Transverse colon (tissue), 4 donors: ENCODE measurements at regions not wholly inside any gene's neighbourhood (a gene's known extent, or its start where the extent isn't known, plus 50 kb on each side); places are given as distances from the start of the nearest gene placed in this dataset.

Experiments used
- DNase-seq: peaks from one replicate; pipeline ENCODE4 v3.0.0-alpha.2; 2019
- H3K27ac ChIP-seq, 4 donors: fragments of 200-600 bp; sonication (generic); 2 replicates each; pipeline ENCODE4 v1.5.1; 2016 to 2018; ENCODE audit warnings: inconsistent platforms in 4 of 4
- H3K27me3 ChIP-seq: fragments of 200-600 bp; sonication (generic); 2 replicates; pipeline ENCODE4 v1.5.1; 2017; ENCODE audit warnings: inconsistent platforms
- H3K36me3 ChIP-seq, 4 donors: fragments of 200-600 bp; sonication (generic); 2 replicates each; pipeline ENCODE4 v1.5.1; 2017 to 2019; ENCODE audit warnings: inconsistent platforms in 4 of 4
- H3K4me1 ChIP-seq, 4 donors: fragments of 200-600 bp; sonication (generic); 2 replicates each; pipeline ENCODE4 v1.5.1; 2017 to 2020; ENCODE audit warnings: inconsistent platforms in 4 of 4
- H3K4me3 ChIP-seq, 4 donors: fragments of 200-600 bp; sonication (generic); 1 replicate in 1 of 4; 2 replicates in 3 of 4; pipeline versions ENCODE4 v1.5.1 to v1.6.1; 2017 to 2019; ENCODE audit warnings: inconsistent platforms in 4 of 4
- H3K9me3 ChIP-seq, 2 donors: fragments of 200-600 bp; sonication (generic); 2 replicates each; pipeline ENCODE4 v1.5.1; 2017 to 2019; ENCODE audit warnings: inconsistent platforms in 2 of 2
- CTCF ChIP-seq, 5 experiments: fragments of 200-600 bp in 3 of 5; fragments of 450-650 bp in 2 of 5; sonication (generic) in 3 of 5; IDR thresholded peaks; 1 replicate in 2 of 5; 2 replicates in 3 of 5; pipeline ENCODE4 v1.5.1; 2016 to 2017; ENCODE audit warnings: antibody characterized with exemption in 5 of 5, inconsistent platforms in 3 of 5, mild to moderate bottlenecking in 2 of 5, moderate library complexity in 1 of 5
- EP300 ChIP-seq: sonication (generic); formaldehyde crosslinking; IDR thresholded peaks from one replicate; pipeline ENCODE4 v1.6.1; 2017; ENCODE audit warnings: antibody characterized with exemption, low read depth
- POLR2A ChIP-seq: fragments of 450-650 bp; IDR thresholded peaks from one replicate; pipeline ENCODE4 v1.6.1; 2016; ENCODE audit warnings: antibody characterized with exemption, mild to moderate bottlenecking, moderate library complexity
- POLR2AphosphoS5 ChIP-seq, 3 donors: sonication (generic); formaldehyde crosslinking; IDR thresholded peaks; one replicate each; pipeline ENCODE4 v1.6.1; 2016; ENCODE audit warnings: antibody characterized with exemption in 3 of 3
- WGBS, 2 donors: methylation state at CpG; one replicate each; pipeline ENCODE4 v1.1.5; 2018; ENCODE audit warnings: low coverage in 1 of 2; 5-methylcytosine and 5-hydroxymethylcytosine counted together
- in situ Hi-C, 4 donors: fragments of 200-750 bp; cut with MboI; loops; one replicate each; pipeline versions ENCODE4 v1.15.0 to v1.15.1; 2017; ENCODE audit warnings: low sequenced_read_pairs in 3 of 4, low pct_ligation_motif_present in 1 of 4, low pct_unique_long_range_greater_than_20kb in 1 of 4
- intact Hi-C: fragments of 100-400 bp; cut with DNase I; formaldehyde crosslinking; loops from one replicate; pipeline ENCODE4 v1.15.1; 2023; ENCODE audit warnings: low total_unique reads

DNA sequence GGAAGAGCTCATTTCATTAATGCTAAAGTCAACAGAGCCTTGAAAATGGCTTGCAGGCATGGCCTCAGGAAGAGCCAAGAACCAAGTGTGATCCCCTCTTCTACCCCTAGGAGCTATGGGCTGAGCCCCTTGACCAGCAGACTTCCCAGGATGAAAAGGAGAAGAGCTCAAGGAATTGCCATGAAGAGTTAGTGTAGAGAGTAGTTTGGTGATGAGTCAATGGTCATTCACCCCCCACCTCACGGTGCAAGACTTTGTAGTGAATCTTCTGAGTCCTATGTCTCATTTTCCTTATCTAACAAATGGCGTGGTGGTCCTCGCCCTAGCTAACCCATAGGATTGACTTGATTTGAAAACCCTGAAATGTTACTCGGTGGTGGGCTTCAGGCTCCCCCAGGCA, 422.4 kb upstream of the CADM1 start:
- 92 to 99% methylated on average over 2 to 4 of the region's 4 CpGs for WGBS, 2 donors
- intact Hi-C loops = no loop called here
- H3K4me3 ChIP-seq = no peak overlapping the region
- no peak for DNase-seq
- no peak for TF ChIP-seq CTCF (IDR thresholded peaks at IDR 0.05)
- TF ChIP-seq POLR2A = no peak
- TF ChIP-seq EP300 = no peak
- no peak for TF ChIP-seq POLR2AphosphoS5 (IDR thresholded peaks at IDR 0.05)
- in situ Hi-C loops = no loop called here
- H3K36me3 ChIP-seq = no peaks in the 10 kb centered on the region
- peaks cover 0 to 13% (median 2%) of the 10 kb centered on the region in 4 donors for H3K4me1 ChIP-seq
- H3K9me3 ChIP-seq = no peaks in the 10 kb centered on the region
- H3K27me3 ChIP-seq = no peaks in the 10 kb centered on the region
- H3K27ac ChIP-seq = no peak overlapping the region

GRCh38 chr11:115926138-115926537, 421.9 kb upstream of the CADM1 start:
- Histone ChIP-seq H3K4me1 (peaks cover 0 to 13% (median 2%) of the 10 kb centered on the region in 4 donors), H3K27me3 (no peaks in the 10 kb centered on the region), H3K4me3 (no peak overlapping the region), H3K9me3 (no peaks in the 10 kb centered on the region), H3K27ac (no peak overlapping the region), H3K36me3 (no peaks in the 10 kb centered on the region)
- in situ Hi-C loops = no loop called here
- DNase-seq = no peak
- intact Hi-C loops = no loop called here
- WGBS, 2 donors = 67 to 90% methylated on average over 5 of the region's 5 CpGs
- TF ChIP-seq POLR2A = no peak

DNA sequence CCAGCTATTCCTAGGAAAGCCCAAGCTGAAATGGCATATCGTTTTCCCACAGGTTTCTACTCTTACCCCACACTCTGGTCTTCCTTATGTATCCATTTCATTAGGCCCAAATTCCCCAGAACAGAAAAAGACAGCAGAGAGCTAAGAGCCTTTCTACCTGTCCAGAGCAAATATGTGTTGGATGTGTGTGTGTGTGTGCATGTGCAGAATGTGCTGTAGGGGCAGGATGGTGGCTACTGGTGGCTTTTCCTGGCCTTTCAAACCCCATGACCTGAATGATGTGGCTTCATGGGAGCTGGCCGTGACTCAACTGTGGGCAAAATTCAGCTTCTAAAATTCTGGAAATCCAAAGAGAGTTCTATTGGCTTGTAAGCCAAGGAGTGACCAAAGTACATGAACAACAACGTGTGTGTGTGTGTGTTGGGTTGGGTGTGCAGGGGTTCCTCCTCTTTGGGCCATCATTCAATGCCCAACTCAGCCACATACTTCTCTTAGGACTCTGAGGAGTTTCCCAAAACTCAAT, 421.4 kb upstream of the CADM1 start:
- peaks cover 0 to 9% (median 2%) of the 10 kb centered on the region in 4 donors for H3K4me1 ChIP-seq
- H3K4me3 ChIP-seq = no peak overlapping the region
- DNase-seq = no peak
- no peaks in the 10 kb centered on the region for H3K36me3 ChIP-seq
- no peak overlapping the region for H3K27ac ChIP-seq
- WGBS, 2 donors = 80 to 88% methylated on average over 2 to 3 of the region's 3 CpGs
- TF ChIP-seq POLR2A (no peak), CTCF (IDR thresholded peaks at IDR 0.05) (no peak), EP300 (no peak), POLR2AphosphoS5 (IDR thresholded peaks at IDR 0.05) (no peak)
- intact Hi-C loops (no loop called here), in situ Hi-C loops (no loop called here)
- H3K9me3 ChIP-seq = no peaks in the 10 kb centered on the region
- H3K27me3 ChIP-seq = no peaks in the 10 kb centered on the region

DNA sequence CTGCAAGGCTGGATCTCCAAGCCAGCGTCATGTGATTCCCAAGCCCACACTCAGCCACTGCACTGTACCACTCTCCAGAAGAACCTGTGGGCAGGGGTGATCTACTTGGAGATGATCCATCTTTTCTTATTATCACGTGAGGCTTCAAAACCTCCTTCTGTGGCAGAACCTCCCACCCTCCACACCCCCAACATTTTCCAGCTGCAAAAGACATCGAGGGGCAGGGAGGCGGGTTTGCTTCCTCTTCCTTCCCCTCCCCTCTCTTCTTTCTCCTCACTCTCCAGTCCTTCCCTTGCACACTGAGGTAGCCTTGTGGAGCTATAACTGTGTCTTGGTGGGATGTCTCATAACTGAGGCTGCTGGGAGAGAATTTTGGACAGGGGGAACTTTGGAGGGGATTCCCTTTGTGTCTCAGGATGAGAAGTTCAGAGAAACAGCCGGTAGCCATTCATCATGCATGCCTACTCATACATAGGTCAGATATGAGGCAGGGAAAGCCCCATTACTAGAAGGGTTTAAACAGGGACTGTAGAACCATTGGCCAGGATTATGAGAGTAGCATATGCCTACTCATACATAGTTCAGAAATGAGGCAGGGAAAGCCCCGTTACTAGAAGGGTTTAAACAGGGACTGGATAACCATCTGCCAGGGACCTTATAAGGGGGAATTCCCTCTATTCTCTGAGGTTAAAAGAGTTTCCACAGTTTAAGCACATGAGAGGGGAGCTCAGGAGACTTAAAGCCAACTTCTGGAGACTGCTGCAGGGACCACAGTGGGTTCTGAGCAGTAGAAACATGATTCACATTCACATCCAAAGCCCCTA, 420.7 kb upstream of the CADM1 start:
- Histone ChIP-seq H3K4me1 (peaks cover 0 to 5% (median under 1%) of the 10 kb centered on the region in 4 donors), H3K9me3 (no peaks in the 10 kb centered on the region), H3K4me3 (no peak overlapping the region), H3K36me3 (no peaks in the 10 kb centered on the region), H3K27ac (no peak overlapping the region), H3K27me3 (no peaks in the 10 kb centered on the region)
- in situ Hi-C loops (no loop called here), intact Hi-C loops (no loop called here)
- 58 to 66% methylated on average over 5 to 6 of the region's 6 CpGs for WGBS, 2 donors
- no peak for DNase-seq
- TF ChIP-seq POLR2AphosphoS5 (IDR thresholded peaks at IDR 0.05) (no peak), CTCF (IDR thresholded peaks at IDR 0.05) (no peak)
